SW 1271 (cell line): ENCODE measurements at regions not wholly inside any gene's neighbourhood (a gene's known extent, or its start where the extent isn't known, plus 50 kb on each side); places are given as distances from the start of the nearest gene placed in this dataset.
"Not testable (repeated sequence)": the region's sequence is repeated elsewhere in the genome, so short reads cannot be mapped to it uniquely, and the experiment has no call there.

Experiments
- DNase-seq, 2 experiments: peaks; one replicate each; lab custom pipeline; 2025; lab: John Stamatoyannopoulos, UW

DNA sequence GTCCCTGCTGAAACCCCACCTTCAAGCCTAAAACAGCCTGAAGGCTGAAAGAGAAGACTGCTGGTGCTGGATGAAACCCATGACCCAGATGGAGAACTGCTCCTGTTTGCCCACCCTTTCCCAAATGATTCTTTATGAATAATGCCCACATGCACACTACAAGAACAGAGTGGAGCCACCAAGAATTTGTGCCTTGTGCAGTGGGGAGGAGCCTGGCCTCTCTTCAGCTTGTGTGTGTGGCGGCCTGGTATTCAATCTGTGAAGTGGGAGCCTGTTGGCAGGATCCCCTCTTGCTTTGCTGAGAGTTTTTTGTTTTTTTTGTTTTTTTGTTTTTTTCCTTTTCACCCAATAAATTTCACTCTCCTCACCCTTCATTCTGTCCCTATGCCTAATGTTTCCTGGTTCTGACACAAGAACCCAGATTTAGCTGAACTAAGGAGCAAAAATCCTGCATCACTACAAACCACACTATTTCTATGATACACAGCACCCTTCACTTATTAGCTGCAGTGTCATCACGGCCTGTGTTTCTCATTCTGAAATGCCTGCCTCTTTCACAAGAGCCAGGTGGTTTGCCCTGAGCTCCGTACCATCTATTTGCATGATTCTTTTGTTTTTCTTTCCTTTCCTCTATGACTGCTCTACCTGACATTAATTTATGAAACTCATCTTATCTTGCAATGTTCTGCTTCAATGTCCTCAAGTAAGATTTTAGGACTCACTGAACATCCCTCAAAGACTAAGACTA is 585.5 kb upstream of the ATXN7L3B start:
- no peak for DNase-seq

DNA sequence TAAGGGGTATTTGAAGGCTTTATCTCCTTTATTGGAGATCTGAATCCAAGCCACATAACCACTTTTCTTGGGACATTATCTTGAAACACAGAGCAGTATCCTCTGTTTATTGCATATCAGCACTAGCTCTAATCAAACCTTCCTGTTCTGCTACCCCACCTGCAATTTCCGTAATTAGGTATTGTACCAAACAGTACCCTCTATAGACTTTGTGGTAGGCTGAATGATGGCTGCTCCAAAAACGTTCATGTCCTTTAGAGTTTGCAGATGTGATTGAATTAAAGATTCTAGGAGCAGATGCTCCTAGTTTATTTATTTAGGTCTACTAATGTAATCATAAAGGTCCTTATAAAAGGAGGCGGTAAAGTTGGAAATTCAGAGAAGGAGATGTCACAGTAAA is 573.0 kb upstream of the ATXN7L3B start:
- no peak for DNase-seq

GRCh38 chr12:73973486-73973885 is 564.1 kb upstream of the ATXN7L3B start:
- DNase-seq, result no peak

- no peak for DNase-seq
Measured at GRCh38 chr12:73984552-73984951, 553.1 kb upstream of the ATXN7L3B start.

- no peak for DNase-seq
Measured at GRCh38 chr12:73991138-73991537, 546.5 kb upstream of the ATXN7L3B start.

DNA sequence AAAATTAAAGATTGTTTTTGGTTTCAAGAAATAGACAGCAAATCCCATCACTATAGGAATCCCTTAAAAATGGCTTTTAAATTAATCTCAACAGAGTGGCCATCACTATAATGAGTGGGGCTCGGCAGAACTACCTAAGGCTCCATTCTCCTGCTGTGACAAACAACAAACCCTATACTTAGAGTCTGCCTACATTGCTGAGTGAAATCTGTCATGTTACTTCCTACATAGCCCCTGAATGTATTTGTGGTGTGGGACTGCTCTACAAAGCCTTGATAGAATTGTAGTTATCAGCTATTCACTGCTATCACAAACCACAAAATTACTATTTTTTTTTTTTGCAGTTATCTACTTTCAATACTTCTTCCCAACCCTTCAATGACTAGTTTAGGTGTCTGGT is 538.7 kb upstream of the ATXN7L3B start:
- no peak for DNase-seq

DNA sequence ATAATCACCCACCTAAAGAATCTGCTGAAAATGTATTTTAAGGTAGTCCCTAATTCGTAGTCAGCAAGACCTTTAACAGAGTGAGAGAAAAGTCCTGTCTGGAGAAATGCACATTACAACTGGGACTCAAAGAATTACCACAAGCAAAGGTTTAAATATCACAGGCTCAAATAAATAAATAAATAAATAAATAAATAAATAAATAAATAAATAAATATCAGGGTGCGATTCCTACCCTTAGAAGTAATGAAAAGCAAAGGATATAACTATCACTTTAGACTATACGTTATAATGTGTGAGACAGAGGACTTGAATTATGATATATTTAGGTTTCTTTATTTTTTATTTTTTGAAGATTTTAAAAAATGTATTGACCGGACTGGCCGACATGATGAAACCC is 522.5 kb upstream of the ATXN7L3B start:
- no peak for DNase-seq

- DNase-seq, result not testable (repeated sequence)
Measured at GRCh38 chr12:74016324-74016723, 521.3 kb upstream of the ATXN7L3B start.

DNA sequence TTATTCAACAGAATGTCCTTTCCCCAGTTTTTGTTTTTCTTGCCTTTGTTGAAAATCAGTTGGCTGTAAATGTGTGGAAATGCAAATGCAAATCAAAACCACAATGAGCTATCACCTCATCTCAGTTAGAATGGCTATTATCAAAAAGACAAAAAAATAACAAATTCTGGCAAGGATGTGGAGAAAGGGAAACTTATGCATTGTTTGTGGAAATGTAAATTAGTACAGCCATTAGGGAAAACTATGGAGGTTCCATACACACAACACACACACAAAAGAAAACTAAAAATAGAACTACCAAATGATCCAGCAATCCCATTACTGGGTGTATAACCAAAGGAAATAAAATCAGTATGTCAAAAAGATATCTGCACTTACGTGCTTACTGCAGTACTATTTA is 518.8 kb upstream of the ATXN7L3B start:
- DNase-seq, result no peak

GRCh38 chr12:74021937-74022336 is 515.7 kb upstream of the ATXN7L3B start:
- DNase-seq, result peak; percentile 24 to 74

- no peak for DNase-seq
Measured at GRCh38 chr12:74031045-74031444, 506.6 kb upstream of the ATXN7L3B start.

DNA sequence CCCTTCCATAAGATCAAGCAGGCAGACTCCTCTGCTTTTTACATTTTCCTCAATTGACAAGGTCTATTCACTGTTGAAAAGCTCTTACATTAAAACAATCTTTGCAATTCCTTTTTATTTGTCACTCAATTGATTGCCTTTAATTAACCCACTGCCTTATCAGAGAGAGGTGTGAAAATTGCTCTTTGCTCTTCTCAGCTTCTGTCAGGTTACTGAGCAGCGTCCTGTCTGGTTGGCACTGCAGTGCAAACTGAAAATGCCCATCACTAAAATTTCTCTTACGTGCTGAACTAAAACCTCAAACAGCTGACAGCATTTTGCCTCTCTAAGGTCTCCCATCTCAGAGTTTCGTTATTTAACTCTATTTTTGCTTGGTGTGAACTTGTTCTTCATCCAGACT is 504.1 kb upstream of the ATXN7L3B start:
- no peak for DNase-seq

GRCh38 chr12:74039138-74039537 is 498.5 kb upstream of the ATXN7L3B start:
- not testable (repeated sequence) for DNase-seq

DNA sequence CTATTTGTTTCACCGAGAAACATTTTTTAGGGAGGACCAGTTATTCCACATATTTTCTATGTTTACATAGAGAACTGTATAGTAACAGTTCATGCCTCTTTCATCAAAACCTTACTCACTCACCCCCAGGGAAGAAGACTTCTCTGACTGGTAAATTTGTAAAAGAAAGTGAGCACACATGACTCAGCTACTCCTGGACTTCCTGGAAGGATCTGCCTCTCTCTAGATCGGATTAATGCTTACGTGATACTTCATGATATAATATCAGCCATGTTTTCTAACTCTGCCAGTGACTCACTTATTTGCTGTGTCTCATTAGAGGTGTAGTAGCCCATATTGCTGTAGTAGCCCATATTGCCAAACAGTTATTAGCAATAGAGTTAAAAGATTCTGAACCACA is 494.3 kb upstream of the ATXN7L3B start:
- no peak for DNase-seq

- no peak for DNase-seq
Measured at GRCh38 chr12:74049348-74049747, 488.3 kb upstream of the ATXN7L3B start.

GRCh38 chr12:74051848-74052247 is 485.8 kb upstream of the ATXN7L3B start:
- no peak for DNase-seq

DNA sequence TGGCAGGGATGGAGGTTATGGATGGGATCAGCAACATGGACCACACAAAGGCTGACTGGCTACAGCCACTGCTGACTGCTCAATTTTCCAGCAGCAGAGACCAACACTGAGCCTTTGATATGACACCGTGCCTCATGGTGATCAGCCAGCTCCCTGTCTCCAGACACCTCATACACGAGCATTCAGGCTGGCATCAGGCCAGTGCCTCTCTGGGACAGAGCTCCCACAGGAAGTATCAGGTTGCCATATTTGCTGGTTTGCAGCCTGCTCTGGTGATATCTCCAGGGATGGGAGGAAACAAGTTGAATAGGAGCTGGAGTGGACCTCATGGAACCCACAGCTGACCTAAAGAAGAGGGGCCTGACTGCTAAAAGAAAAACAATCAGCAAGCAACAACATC is 471.2 kb upstream of the ATXN7L3B start:
- no peak for DNase-seq

GRCh38 chr12:74071182-74071581 is 466.5 kb upstream of the ATXN7L3B start:
- no peak for DNase-seq

DNA sequence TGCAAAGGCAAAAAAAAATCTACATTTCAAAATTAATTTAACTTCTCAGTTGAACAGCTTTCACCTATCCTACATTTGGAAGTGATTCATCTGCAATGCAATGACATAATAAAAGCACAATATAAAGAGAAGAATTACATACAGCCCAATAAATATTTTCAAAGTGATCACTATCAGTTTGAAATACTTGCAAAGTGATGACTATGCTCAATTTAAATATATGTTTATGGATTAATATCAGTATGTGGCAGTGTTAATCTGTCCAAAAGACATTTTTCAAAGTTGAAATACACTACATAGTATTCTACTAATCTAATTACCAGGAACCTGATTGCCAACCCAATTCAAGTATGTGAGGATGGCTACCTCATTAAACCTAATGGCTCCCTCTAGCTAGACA is 460.7 kb upstream of the ATXN7L3B start:
- DNase-seq, result no peak

DNA sequence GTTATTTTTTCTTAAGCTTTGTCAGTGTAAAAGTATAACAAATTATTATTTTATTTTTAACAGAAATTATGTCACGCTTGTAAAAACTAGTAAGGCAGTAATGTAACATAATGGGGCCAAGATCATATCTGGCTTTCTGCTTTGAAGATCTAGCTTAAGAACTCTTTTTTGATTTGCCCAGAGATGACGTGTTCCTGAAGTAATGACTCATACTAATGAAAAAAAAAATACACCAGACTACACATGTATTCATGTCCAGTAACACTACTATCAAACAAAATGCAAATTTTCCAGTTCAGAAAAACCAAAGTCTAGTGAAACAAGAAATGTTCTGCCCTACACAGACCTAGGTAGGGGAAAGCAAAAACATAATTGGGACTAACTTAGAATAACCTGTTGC is 432.2 kb upstream of the ATXN7L3B start:
- no peak for DNase-seq

DNA sequence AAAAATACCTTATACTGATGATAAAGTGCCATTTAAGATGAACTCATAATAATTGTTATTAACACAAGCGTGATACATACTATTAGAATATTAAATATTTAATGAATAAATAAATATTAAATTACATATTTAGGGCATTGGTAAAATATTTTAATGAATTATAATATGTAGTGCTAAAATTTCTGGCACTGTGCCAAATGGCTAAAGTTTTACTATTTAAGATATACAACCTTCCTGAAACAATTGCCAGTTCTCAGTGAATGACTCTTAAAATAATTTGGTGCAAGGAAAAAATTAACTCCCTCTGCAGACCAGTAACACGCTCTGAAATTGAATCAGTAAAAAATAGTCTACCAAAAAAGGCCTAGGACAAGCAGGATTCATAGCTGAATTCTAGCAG is 428.9 kb upstream of the ATXN7L3B start:
- no peak for DNase-seq

GRCh38 chr12:74111688-74112360 is 425.8 kb upstream of the ATXN7L3B start:
- no peak for DNase-seq

GRCh38 chr12:74119811-74120362 is 417.7 kb upstream of the ATXN7L3B start:
- no peak for DNase-seq
